Adipocyte (in vitro differentiated cells): ENCODE measurements at regions not wholly inside any gene's neighbourhood (a gene's known extent, or its start where the extent isn't known, plus 50 kb on each side); places are given as distances from the start of the nearest gene placed in this dataset.
"Not testable (repeated sequence)": the region's sequence is repeated elsewhere in the genome, so short reads cannot be mapped to it uniquely, and the experiment has no call there.

Experiments
- DNase-seq: peaks from one replicate; pipeline ENCODE4 v3.0.0-alpha.2; 2015; ENCODE audit warnings: low read depth
- H3K27me3 ChIP-seq: replicated peaks from 2 replicates; pipeline ENCODE4 v1.7.0; 2013; ENCODE audit warnings: mild to moderate bottlenecking, low read length, moderate library complexity; ENCODE audit not compliant: control insufficient read depth, insufficient read depth
- H3K36me3 ChIP-seq: 2 replicates; pipeline ENCODE4 v1.7.0; 2013; ENCODE audit warnings: low read length, mild to moderate bottlenecking, moderate library complexity; ENCODE audit not compliant: control insufficient read depth, insufficient read depth, severe bottlenecking
- H3K4me1 ChIP-seq: 2 replicates; pipeline ENCODE4 v1.7.0; 2013; ENCODE audit warnings: mild to moderate bottlenecking, low read length, moderate library complexity; ENCODE audit not compliant: control insufficient read depth, insufficient read depth
- H3K4me3 ChIP-seq: 2 replicates; pipeline ENCODE4 v1.7.0; 2013; ENCODE audit warnings: mild to moderate bottlenecking, low read length, moderate library complexity
- H3K9ac ChIP-seq: 2 replicates; pipeline ENCODE4 v1.7.0; 2013; ENCODE audit warnings: mild to moderate bottlenecking, low read length, moderate library complexity
- H3K9me3 ChIP-seq: 2 replicates; pipeline ENCODE4 v1.7.0; 2013; ENCODE audit warnings: mild to moderate bottlenecking, low read length, moderate library complexity; ENCODE audit not compliant: control insufficient read depth

GRCh38 chr3:72034986-72035385 lies 250.0 kb upstream of the PROK2 start:
- no peaks in the 10 kb centered on the region for H3K36me3 ChIP-seq
- H3K4me1 ChIP-seq, result peaks cover 8% of the 10 kb centered on the region
- H3K9ac ChIP-seq, result no peak overlapping the region
- no peaks in the 10 kb centered on the region for H3K27me3 ChIP-seq
- no peaks in the 10 kb centered on the region for H3K9me3 ChIP-seq
- no peak overlapping the region for H3K4me3 ChIP-seq
- no peak for DNase-seq

- no peaks in the 10 kb centered on the region for H3K36me3 ChIP-seq
- H3K9me3 ChIP-seq, result no peaks in the 10 kb centered on the region
- peaks cover 8% of the 10 kb centered on the region for H3K4me1 ChIP-seq
- H3K27me3 ChIP-seq, result no peaks in the 10 kb centered on the region
- H3K9ac ChIP-seq, result no peak overlapping the region
- DNase-seq, result no peak
- H3K4me3 ChIP-seq, result no peak overlapping the region
Observed at GRCh38 chr3:72033666-72034428, 248.9 kb upstream of the PROK2 start.

GRCh38 chr3:72032441-72033135 lies 247.6 kb upstream of the PROK2 start:
- no peak overlapping the region for H3K4me3 ChIP-seq
- no peak overlapping the region for H3K9ac ChIP-seq
- DNase-seq, result no peak

GRCh38 chr3:72031581-72031980 lies 246.6 kb upstream of the PROK2 start:
- Histone ChIP-seq H3K36me3 (no peaks in the 10 kb centered on the region), H3K9ac (no peak overlapping the region), H3K4me1 (peaks cover 1% of the 10 kb centered on the region), H3K4me3 (no peak overlapping the region), H3K27me3 (no peaks in the 10 kb centered on the region), H3K9me3 (no peaks in the 10 kb centered on the region)
- DNase-seq, result peak; percentile 15

More at GRCh38 chr3:72032441-72033135, 247.6 kb upstream of the PROK2 start:
- H3K36me3 ChIP-seq, result no peaks in the 10 kb centered on the region
- no peaks in the 10 kb centered on the region for H3K27me3 ChIP-seq
- H3K9me3 ChIP-seq, result no peaks in the 10 kb centered on the region
- peaks cover 8% of the 10 kb centered on the region for H3K4me1 ChIP-seq

GRCh38 chr3:72030296-72030695 lies 245.3 kb upstream of the PROK2 start:
- H3K36me3 ChIP-seq, DNase-seq, H3K4me1 ChIP-seq, H3K9ac ChIP-seq, H3K4me3 ChIP-seq, H3K9me3 ChIP-seq, H3K27me3 ChIP-seq: not testable (repeated sequence)

- not testable (repeated sequence) for H3K9me3 ChIP-seq, H3K4me1 ChIP-seq, DNase-seq, H3K9ac ChIP-seq, H3K4me3 ChIP-seq, H3K27me3 ChIP-seq, H3K36me3 ChIP-seq
Observed at GRCh38 chr3:72028726-72029125, 243.8 kb upstream of the PROK2 start.

- H3K9ac ChIP-seq, H3K4me3 ChIP-seq, H3K27me3 ChIP-seq, DNase-seq, H3K4me1 ChIP-seq, H3K9me3 ChIP-seq, H3K36me3 ChIP-seq: not testable (repeated sequence)
Observed at GRCh38 chr3:72028307-72028706, 243.4 kb upstream of the PROK2 start.

GRCh38 chr3:72027728-72028127 lies 242.8 kb upstream of the PROK2 start:
- H3K9ac ChIP-seq, H3K27me3 ChIP-seq, H3K36me3 ChIP-seq, DNase-seq, H3K9me3 ChIP-seq, H3K4me3 ChIP-seq, H3K4me1 ChIP-seq: not testable (repeated sequence)

GRCh38 chr3:72022027-72022426 lies 237.1 kb upstream of the PROK2 start:
- no peaks in the 10 kb centered on the region for H3K36me3 ChIP-seq
- DNase-seq, result no peak
- H3K9ac ChIP-seq, result no peak overlapping the region
- H3K27me3 ChIP-seq, result no peaks in the 10 kb centered on the region
- peaks cover 4% of the 10 kb centered on the region for H3K4me1 ChIP-seq
- no peak overlapping the region for H3K4me3 ChIP-seq
- no peaks in the 10 kb centered on the region for H3K9me3 ChIP-seq

- Histone ChIP-seq H3K27me3 (no peaks in the 10 kb centered on the region), H3K9ac (no peak overlapping the region), H3K4me3 (no peak overlapping the region), H3K36me3 (no peaks in the 10 kb centered on the region), H3K4me1 (peaks cover 4% of the 10 kb centered on the region), H3K9me3 (no peaks in the 10 kb centered on the region)
- no peak for DNase-seq
Observed at GRCh38 chr3:72021531-72021930, 236.6 kb upstream of the PROK2 start.

GRCh38 chr3:72018343-72018984 lies 233.5 kb upstream of the PROK2 start:
- peaks cover 4% of the 10 kb centered on the region for H3K4me1 ChIP-seq

More at GRCh38 chr3:72018343-72018984, 233.5 kb upstream of the PROK2 start:
- no peak for DNase-seq
- no peaks in the 10 kb centered on the region for H3K9me3 ChIP-seq
- H3K36me3 ChIP-seq, result no peaks in the 10 kb centered on the region
- H3K27me3 ChIP-seq, result no peaks in the 10 kb centered on the region
- H3K9ac ChIP-seq, result no peak overlapping the region
- H3K4me3 ChIP-seq, result no peak overlapping the region
